ENCODE measurements at regions not wholly inside any gene's neighbourhood (a gene's known extent, or its start where the extent isn't known, plus 50 kb on each side); places are given as distances from the start of the nearest gene placed in this dataset.

DNA sequence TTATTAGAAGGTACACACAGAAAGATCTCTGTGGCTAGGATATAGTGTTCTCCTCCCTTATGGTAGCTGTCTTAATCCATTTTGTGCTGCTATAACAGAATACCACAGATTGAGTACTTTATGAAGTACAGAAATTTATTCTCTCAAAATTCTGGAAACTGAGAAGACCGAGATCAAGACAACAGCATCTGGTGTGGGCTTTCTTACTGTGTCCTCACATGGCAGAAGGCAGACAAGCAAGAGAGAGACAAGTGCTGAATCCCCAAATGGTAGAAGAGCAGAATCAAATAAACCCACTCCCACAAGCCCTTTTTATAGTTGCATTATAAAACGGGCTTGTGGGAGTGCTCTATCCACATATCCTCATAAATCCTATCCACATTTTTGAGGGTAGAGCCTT lies 373.1 kb downstream of the GABRG1 start:
- TF ChIP-seq, protein P1, sequence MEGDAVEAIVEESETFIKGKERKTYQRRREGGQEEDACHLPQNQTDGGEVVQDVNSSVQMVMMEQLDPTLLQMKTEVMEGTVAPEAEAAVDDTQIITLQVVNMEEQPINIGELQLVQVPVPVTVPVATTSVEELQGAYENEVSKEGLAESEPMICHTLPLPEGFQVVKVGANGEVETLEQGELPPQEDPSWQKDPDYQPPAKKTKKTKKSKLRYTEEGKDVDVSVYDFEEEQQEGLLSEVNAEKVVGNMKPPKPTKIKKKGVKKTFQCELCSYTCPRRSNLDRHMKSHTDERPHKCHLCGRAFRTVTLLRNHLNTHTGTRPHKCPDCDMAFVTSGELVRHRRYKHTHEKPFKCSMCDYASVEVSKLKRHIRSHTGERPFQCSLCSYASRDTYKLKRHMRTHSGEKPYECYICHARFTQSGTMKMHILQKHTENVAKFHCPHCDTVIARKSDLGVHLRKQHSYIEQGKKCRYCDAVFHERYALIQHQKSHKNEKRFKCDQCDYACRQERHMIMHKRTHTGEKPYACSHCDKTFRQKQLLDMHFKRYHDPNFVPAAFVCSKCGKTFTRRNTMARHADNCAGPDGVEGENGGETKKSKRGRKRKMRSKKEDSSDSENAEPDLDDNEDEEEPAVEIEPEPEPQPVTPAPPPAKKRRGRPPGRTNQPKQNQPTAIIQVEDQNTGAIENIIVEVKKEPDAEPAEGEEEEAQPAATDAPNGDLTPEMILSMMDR (IDR thresholded peaks at IDR 0.05): no peak
- TF ChIP-seq POLR2A (IDR thresholded peaks at IDR 0.05): no peak
